Activated B cell treated with CpG ODN at 0.5 μM for 24 hours (primary cell): ENCODE measurements at regions not wholly inside any gene's neighbourhood (a gene's known extent, or its start where the extent isn't known, plus 50 kb on each side); places are given as distances from the start of the nearest gene placed in this dataset.

Experiments
- ATAC-seq: fragments of 200-7000 bp; cut with Tn5 transposase; one replicate; pipeline ENCODE4 v1.10.0; 2021; ENCODE audit warnings: low read depth, mild to moderate bottlenecking, moderate library complexity
- CTCF ChIA-PET: fragments of 350-600 bp; sonication (Branson Sonifier 250); formaldehyde crosslinking; loops from one replicate; lab custom pipeline; 2021; ENCODE audit warnings: antibody characterized with exemption; lab: Charles Lee
- POLR2A ChIA-PET: fragments of 350-600 bp; sonication (Branson Sonifier 250); formaldehyde crosslinking; loops from one replicate; lab custom pipeline; 2021; ENCODE audit warnings: antibody characterized with exemption; lab: Charles Lee
- DNase-seq: peaks from one replicate; pipeline ENCODE4 v3.0.0; 2022
- H3K27ac Mint-ChIP-seq: one replicate; pipeline ENCODE4 v1.8.0; 2020; ENCODE audit warnings: mixed read lengths
- H3K27me3 Mint-ChIP-seq: one replicate; pipeline ENCODE4 v1.8.0; 2021; ENCODE audit warnings: mixed read lengths
- H3K36me3 Mint-ChIP-seq: one replicate; pipeline ENCODE4 v1.8.0; 2021; ENCODE audit warnings: low read depth, mixed read lengths
- H3K4me1 Mint-ChIP-seq: one replicate; pipeline ENCODE4 v1.8.0; 2021; ENCODE audit warnings: mixed read lengths
- H3K4me3 Mint-ChIP-seq: one replicate; pipeline ENCODE4 v1.8.0; 2020; ENCODE audit warnings: mild to moderate bottlenecking, mixed read lengths
- H3K9me3 Mint-ChIP-seq: one replicate; pipeline ENCODE4 v1.8.0; 2020; ENCODE audit warnings: mixed read lengths
- CTCF ChIP-seq: fragments of 200-600 bp; IDR thresholded peaks from one replicate; pipeline ENCODE4 v1.8.0; 2022; ENCODE audit warnings: antibody characterized with exemption, mild to moderate bottlenecking
- intact Hi-C: fragments of 100-400 bp; cut with micrococcal nuclease; formaldehyde crosslinking; loops from one replicate; pipeline ENCODE4 v1.15.1; 2024

GRCh38 chr17:69605571-69605970 is 191.1 kb downstream of the MAP2K6 start:
- no peak for TF ChIP-seq CTCF
- H3K4me3 Mint-ChIP-seq, result no peak overlapping the region
- H3K4me1 Mint-ChIP-seq, result peaks cover 5% of the 10 kb centered on the region
- H3K27me3 Mint-ChIP-seq, result peaks cover 2% of the 10 kb centered on the region
- no peak for ATAC-seq
- ChIA-PET POLR2A (no interaction called here), CTCF (no interaction called here)
- H3K9me3 Mint-ChIP-seq, result no peaks in the 10 kb centered on the region
- no peak for DNase-seq
- H3K36me3 Mint-ChIP-seq, result no peaks in the 10 kb centered on the region
- intact Hi-C loops, result no loop called here
- no peak overlapping the region for H3K27ac Mint-ChIP-seq

GRCh38 chr17:69606142-69606800 is 191.8 kb downstream of the MAP2K6 start:
- no peaks in the 10 kb centered on the region for H3K36me3 Mint-ChIP-seq
- ATAC-seq (no peak), DNase-seq (no peak)
- ChIA-PET POLR2A (no interaction called here), CTCF (interaction anchor here (0.9 to 2.1 kb wide), 6 partner anchors 9 to 945 kb away, joined by 3 to 8 read pairs (median 6); no protein-coding TSS in a partner anchor)
- TF ChIP-seq CTCF, result no peak
- intact Hi-C loops, result loop anchor here (2.0 kb wide), 1 partner anchor 37 kb away; no protein-coding TSS in a partner anchor
- peaks cover 2% of the 10 kb centered on the region for H3K27me3 Mint-ChIP-seq
- peaks cover 5% of the 10 kb centered on the region for H3K4me1 Mint-ChIP-seq
- H3K9me3 Mint-ChIP-seq, result no peaks in the 10 kb centered on the region
- no peak overlapping the region for H3K4me3 Mint-ChIP-seq
- no peak overlapping the region for H3K27ac Mint-ChIP-seq

GRCh38 chr17:69607162-69607834 is 192.8 kb downstream of the MAP2K6 start:
- no peak for DNase-seq
- ChIA-PET CTCF (interaction anchor here (0.9 to 2.1 kb wide), 9 partner anchors 10 to 944 kb away, joined by 3 to 8 read pairs (median 3); no protein-coding TSS in a partner anchor), POLR2A (no interaction called here)
- Mint-ChIP-seq H3K27ac (no peak overlapping the region), H3K4me1 (peaks cover 4% of the 10 kb centered on the region), H3K36me3 (no peaks in the 10 kb centered on the region), H3K4me3 (no peak overlapping the region), H3K27me3 (peaks cover 2% of the 10 kb centered on the region), H3K9me3 (no peaks in the 10 kb centered on the region)
- no peak for ATAC-seq
- TF ChIP-seq CTCF, result no peak
- intact Hi-C loops, result loop anchor here (1.0 to 2.0 kb wide), 2 partner anchors 38 to 537 kb away; no protein-coding TSS in a partner anchor

GRCh38 chr17:69608141-69608540 is 193.6 kb downstream of the MAP2K6 start:
- H3K4me3 Mint-ChIP-seq, result no peak overlapping the region
- CTCF ChIA-PET, result interaction anchor here (1.0 to 2.1 kb wide), 5 partner anchors 11 to 536 kb away, joined by 3 to 8 read pairs (median 7); no protein-coding TSS in a partner anchor
- no peaks in the 10 kb centered on the region for H3K9me3 Mint-ChIP-seq
- POLR2A ChIA-PET, result no interaction called here
- no peaks in the 10 kb centered on the region for H3K4me1 Mint-ChIP-seq
- no peak overlapping the region for H3K27ac Mint-ChIP-seq
- TF ChIP-seq CTCF, result no peak
- peaks cover 2% of the 10 kb centered on the region for H3K27me3 Mint-ChIP-seq
- DNase-seq (no peak), ATAC-seq (no peak)
- intact Hi-C loops, result no loop called here
- no peaks in the 10 kb centered on the region for H3K36me3 Mint-ChIP-seq

GRCh38 chr17:69608808-69609472 is 194.4 kb downstream of the MAP2K6 start:
- no peak overlapping the region for H3K4me3 Mint-ChIP-seq
- no peaks in the 10 kb centered on the region for H3K9me3 Mint-ChIP-seq
- DNase-seq (no peak), ATAC-seq (no peak)
- intact Hi-C loops, result no loop called here
- no peak for TF ChIP-seq CTCF
- H3K36me3 Mint-ChIP-seq, result no peaks in the 10 kb centered on the region
- ChIA-PET POLR2A (no interaction called here), CTCF (interaction anchor here (1.6 kb wide), 1 partner anchor 30 kb away, joined by 7 read pairs; no protein-coding TSS in a partner anchor)
- H3K27me3 Mint-ChIP-seq, result peaks cover 2% of the 10 kb centered on the region
- H3K27ac Mint-ChIP-seq, result no peak overlapping the region
- H3K4me1 Mint-ChIP-seq, result no peaks in the 10 kb centered on the region
